Stimulated activated CD4-positive, alpha-beta T cell treated with anti-CD3 and anti-CD28 coated beads, Interleukin-1b, Interleukin-23, amount 100 ng/mL, for 1 hour (primary cell): ENCODE measurements at regions not wholly inside any gene's neighbourhood (a gene's known extent, or its start where the extent isn't known, plus 50 kb on each side); places are given as distances from the start of the nearest gene placed in this dataset.

Source experiments
- DNase-seq, 2 donors: peaks; one replicate each; pipeline ENCODE4 v3.0.0-alpha.2; 2020; ENCODE audit warnings: low read depth in 2 of 2

GRCh38 chr15:31241888-31242522, 84.6 kb upstream of the KLF13 start:
- DNase-seq, result no peak

- no peak for DNase-seq
Measured at GRCh38 chr15:31243895-31244294, 82.7 kb upstream of the KLF13 start.

- no peak for DNase-seq
Measured at GRCh38 chr15:31245135-31245689, 81.4 kb upstream of the KLF13 start.

- no peak for DNase-seq
Measured at GRCh38 chr15:31245756-31246155, 80.9 kb upstream of the KLF13 start.

GRCh38 chr15:31247404-31247803, 79.2 kb upstream of the KLF13 start:
- no peak for DNase-seq

- DNase-seq, result no peak
Measured at GRCh38 chr15:31248263-31248662, 78.4 kb upstream of the KLF13 start.

GRCh38 chr15:31248951-31249350, 77.7 kb upstream of the KLF13 start:
- no peak for DNase-seq

GRCh38 chr15:31250033-31250432, 76.6 kb upstream of the KLF13 start:
- DNase-seq, result no peak

GRCh38 chr15:31251165-31251564, 75.5 kb upstream of the KLF13 start:
- no peak for DNase-seq

- no peak for DNase-seq
Measured at GRCh38 chr15:31252171-31252785, 74.4 kb upstream of the KLF13 start.

GRCh38 chr15:31254431-31255175, 72.0 kb upstream of the KLF13 start:
- DNase-seq, result no peak

GRCh38 chr15:31255176-31255510, 71.5 kb upstream of the KLF13 start:
- DNase-seq, result no peak

GRCh38 chr15:31255732-31256377, 70.8 kb upstream of the KLF13 start:
- DNase-seq, result no peak

GRCh38 chr15:31256378-31257265, 70.0 kb upstream of the KLF13 start:
- no peak for DNase-seq

GRCh38 chr15:31257286-31257685, 69.3 kb upstream of the KLF13 start:
- DNase-seq, result no peak

GRCh38 chr15:31258260-31258659, 68.4 kb upstream of the KLF13 start:
- no peak for DNase-seq

- DNase-seq, result no peak
Measured at GRCh38 chr15:31259562-31260252, 66.9 kb upstream of the KLF13 start.

GRCh38 chr15:31260646-31261265, 65.9 kb upstream of the KLF13 start:
- no peak for DNase-seq

GRCh38 chr15:31261266-31262142, 65.1 kb upstream of the KLF13 start:
- no peak for DNase-seq
